ENCODE measurements at regions not wholly inside any gene's neighbourhood (a gene's known extent, or its start where the extent isn't known, plus 50 kb on each side); places are given as distances from the start of the nearest gene placed in this dataset.

- TF ChIP-seq CTCF (IDR thresholded peaks at IDR 0.05): no peak
These were observed 611.7 kb downstream of the STIM2 start for GRCh38 chr4:27472364-27472763.

GRCh38 chr4:27474691-27475090 lies 614.0 kb downstream of the STIM2 start:
- no peak for TF ChIP-seq CTCF (IDR thresholded peaks at IDR 0.05)

GRCh38 chr4:27484216-27484615 lies 623.6 kb downstream of the STIM2 start:
- TF ChIP-seq CTCF (IDR thresholded peaks at IDR 0.05): no peak

GRCh38 chr4:27490315-27490714 lies 629.7 kb downstream of the STIM2 start:
- TF ChIP-seq CTCF (IDR thresholded peaks at IDR 0.05): no peak

GRCh38 chr4:27490766-27491165 lies 630.1 kb downstream of the STIM2 start:
- TF ChIP-seq CTCF (IDR thresholded peaks at IDR 0.05): no peak

- no peak for TF ChIP-seq CTCF (IDR thresholded peaks at IDR 0.05)
These were observed 645.8 kb downstream of the STIM2 start for GRCh38 chr4:27506401-27506800.

GRCh38 chr4:27514711-27515110 lies 654.1 kb downstream of the STIM2 start:
- no peak for TF ChIP-seq CTCF (IDR thresholded peaks at IDR 0.05)

- no peak for TF ChIP-seq CTCF (IDR thresholded peaks at IDR 0.05)
These were observed 654.5 kb downstream of the STIM2 start for GRCh38 chr4:27515140-27515539.
